ENCODE measurements at regions not wholly inside any gene's neighbourhood (a gene's known extent, or its start where the extent isn't known, plus 50 kb on each side); places are given as distances from the start of the nearest gene placed in this dataset.

DNA sequence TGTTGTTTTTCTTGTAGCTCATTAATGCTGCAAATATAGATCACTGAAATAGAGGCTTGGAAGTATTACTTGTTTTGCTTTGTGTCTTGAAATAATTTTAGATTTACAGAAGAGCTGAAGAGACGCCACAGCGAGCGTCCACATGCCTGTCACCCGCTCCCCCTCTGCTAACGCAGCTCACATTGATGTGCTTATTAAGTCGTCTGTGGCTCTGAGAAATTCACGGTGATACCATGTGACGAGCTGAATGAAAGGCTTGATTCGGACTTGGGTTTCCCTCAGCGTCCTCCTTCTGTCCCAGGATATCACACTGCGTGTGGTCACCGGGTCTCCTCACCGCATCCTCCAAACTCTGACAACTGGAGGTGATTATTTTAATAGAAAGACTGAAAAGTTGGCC lies 365.4 kb downstream of the BRD1 start:
- intact Hi-C loops (cut with micrococcal nuclease; ENCODE audit: unreplicated experiment) = no loop called here
- ATAC-seq (no peak), DNase-seq (ENCODE audit: low read depth, low spot score) (no peak)
- POLR2A ChIA-PET = no interaction called here
- TF ChIP-seq POLR2AphosphoS5 (IDR thresholded peaks at IDR 0.05; ENCODE audit: low read depth, low read length) (no peak), SIN3A (IDR thresholded peaks at IDR 0.05; ENCODE audit: borderline replicate concordance, insufficient read depth, low read depth, low read length) (no peak), TCF7L2 (IDR thresholded peaks at IDR 0.05; ENCODE audit: low read depth, low read length) (no peak)
- TF ChIP-seq, protein P1, sequence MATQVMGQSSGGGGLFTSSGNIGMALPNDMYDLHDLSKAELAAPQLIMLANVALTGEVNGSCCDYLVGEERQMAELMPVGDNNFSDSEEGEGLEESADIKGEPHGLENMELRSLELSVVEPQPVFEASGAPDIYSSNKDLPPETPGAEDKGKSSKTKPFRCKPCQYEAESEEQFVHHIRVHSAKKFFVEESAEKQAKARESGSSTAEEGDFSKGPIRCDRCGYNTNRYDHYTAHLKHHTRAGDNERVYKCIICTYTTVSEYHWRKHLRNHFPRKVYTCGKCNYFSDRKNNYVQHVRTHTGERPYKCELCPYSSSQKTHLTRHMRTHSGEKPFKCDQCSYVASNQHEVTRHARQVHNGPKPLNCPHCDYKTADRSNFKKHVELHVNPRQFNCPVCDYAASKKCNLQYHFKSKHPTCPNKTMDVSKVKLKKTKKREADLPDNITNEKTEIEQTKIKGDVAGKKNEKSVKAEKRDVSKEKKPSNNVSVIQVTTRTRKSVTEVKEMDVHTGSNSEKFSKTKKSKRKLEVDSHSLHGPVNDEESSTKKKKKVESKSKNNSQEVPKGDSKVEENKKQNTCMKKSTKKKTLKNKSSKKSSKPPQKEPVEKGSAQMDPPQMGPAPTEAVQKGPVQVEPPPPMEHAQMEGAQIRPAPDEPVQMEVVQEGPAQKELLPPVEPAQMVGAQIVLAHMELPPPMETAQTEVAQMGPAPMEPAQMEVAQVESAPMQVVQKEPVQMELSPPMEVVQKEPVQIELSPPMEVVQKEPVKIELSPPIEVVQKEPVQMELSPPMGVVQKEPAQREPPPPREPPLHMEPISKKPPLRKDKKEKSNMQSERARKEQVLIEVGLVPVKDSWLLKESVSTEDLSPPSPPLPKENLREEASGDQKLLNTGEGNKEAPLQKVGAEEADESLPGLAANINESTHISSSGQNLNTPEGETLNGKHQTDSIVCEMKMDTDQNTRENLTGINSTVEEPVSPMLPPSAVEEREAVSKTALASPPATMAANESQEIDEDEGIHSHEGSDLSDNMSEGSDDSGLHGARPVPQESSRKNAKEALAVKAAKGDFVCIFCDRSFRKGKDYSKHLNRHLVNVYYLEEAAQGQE (IDR thresholded peaks at IDR 0.05; ENCODE audit: insufficient read depth in 1 of 2, low read depth in 2 of 2, low read length in 1 of 2) = no peak
- TF ChIP-seq, protein P2, sequence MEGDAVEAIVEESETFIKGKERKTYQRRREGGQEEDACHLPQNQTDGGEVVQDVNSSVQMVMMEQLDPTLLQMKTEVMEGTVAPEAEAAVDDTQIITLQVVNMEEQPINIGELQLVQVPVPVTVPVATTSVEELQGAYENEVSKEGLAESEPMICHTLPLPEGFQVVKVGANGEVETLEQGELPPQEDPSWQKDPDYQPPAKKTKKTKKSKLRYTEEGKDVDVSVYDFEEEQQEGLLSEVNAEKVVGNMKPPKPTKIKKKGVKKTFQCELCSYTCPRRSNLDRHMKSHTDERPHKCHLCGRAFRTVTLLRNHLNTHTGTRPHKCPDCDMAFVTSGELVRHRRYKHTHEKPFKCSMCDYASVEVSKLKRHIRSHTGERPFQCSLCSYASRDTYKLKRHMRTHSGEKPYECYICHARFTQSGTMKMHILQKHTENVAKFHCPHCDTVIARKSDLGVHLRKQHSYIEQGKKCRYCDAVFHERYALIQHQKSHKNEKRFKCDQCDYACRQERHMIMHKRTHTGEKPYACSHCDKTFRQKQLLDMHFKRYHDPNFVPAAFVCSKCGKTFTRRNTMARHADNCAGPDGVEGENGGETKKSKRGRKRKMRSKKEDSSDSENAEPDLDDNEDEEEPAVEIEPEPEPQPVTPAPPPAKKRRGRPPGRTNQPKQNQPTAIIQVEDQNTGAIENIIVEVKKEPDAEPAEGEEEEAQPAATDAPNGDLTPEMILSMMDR (IDR thresholded peaks at IDR 0.05) = no peak
- Histone ChIP-seq H3K36me3 (ENCODE audit: control insufficient read depth, insufficient read depth, low read length) (no peaks in the 10 kb centered on the region), H3K9me3 (ENCODE audit: control insufficient read depth, insufficient read depth, low read depth, low read length) (no peaks in the 10 kb centered on the region), H3K4me3 (ENCODE audit: low read depth in 2 of 2, low read length in 2 of 2) (no peak overlapping the region), H3K27ac (ENCODE audit: low read length) (no peak overlapping the region), H3K4me1 (ENCODE audit: control insufficient read depth, insufficient read depth, low read length) (no peaks in the 10 kb centered on the region), H3K27me3 (ENCODE audit: control insufficient read depth, insufficient read depth, low read length) (no peaks in the 10 kb centered on the region; the same call in 1 of the 2 replicates)
- in situ Hi-C loops (cut with HindIII; ENCODE audit: low pct_unique_long_range_greater_than_20kb, low sequenced_read_pairs) = no loop called here
- CTCF ChIA-PET = no interaction called here
- BruUV-seq (replicated peaks) = no TSS peak

DNA sequence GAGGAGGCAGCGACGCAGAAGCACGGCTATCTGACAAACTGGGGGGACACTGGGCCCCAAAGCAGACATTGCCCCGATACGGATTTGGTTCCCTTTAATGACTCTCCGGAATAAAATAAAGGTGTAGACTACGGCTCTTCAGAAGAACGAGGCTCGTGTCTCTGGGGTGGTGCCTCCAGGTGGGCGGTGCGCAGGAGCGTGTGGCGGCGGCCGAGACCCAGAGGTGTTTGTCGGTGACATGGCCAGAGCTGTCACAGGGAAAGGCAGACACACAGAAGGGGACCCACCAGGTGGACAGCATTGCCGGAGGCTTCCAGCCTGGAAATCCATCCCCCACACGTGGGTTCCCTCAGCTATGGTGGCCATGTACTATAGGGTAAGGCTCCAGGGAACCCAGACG lies 366.0 kb downstream of the BRD1 start:
- Histone ChIP-seq H3K4me3 (ENCODE audit: low read depth in 2 of 2, low read length in 2 of 2) (no peak overlapping the region), H3K27me3 (ENCODE audit: control insufficient read depth, insufficient read depth, low read length) (no peaks in the 10 kb centered on the region; the same call in 1 of the 2 replicates), H3K4me1 (ENCODE audit: control insufficient read depth, insufficient read depth, low read length) (no peaks in the 10 kb centered on the region), H3K36me3 (ENCODE audit: control insufficient read depth, insufficient read depth, low read length) (no peaks in the 10 kb centered on the region), H3K9me3 (ENCODE audit: control insufficient read depth, insufficient read depth, low read depth, low read length) (no peaks in the 10 kb centered on the region), H3K27ac (ENCODE audit: low read length) (no peak overlapping the region)
- BruUV-seq (replicated peaks) = no TSS peak
- TF ChIP-seq, protein P1 (IDR thresholded peaks at IDR 0.05; ENCODE audit: insufficient read depth in 1 of 2, low read depth in 2 of 2, low read length in 1 of 2) = no peak
- TF ChIP-seq, protein P2 (IDR thresholded peaks at IDR 0.05) = no peak
- TF ChIP-seq TCF7L2 (IDR thresholded peaks at IDR 0.05; ENCODE audit: low read depth, low read length) (no peak), POLR2AphosphoS5 (IDR thresholded peaks at IDR 0.05; ENCODE audit: low read depth, low read length) (no peak), SIN3A (IDR thresholded peaks at IDR 0.05; ENCODE audit: borderline replicate concordance, insufficient read depth, low read depth, low read length) (no peak)
- in situ Hi-C loops (cut with HindIII; ENCODE audit: low pct_unique_long_range_greater_than_20kb, low sequenced_read_pairs) = no loop called here
- DNase-seq (ENCODE audit: low read depth, low spot score) (no peak), ATAC-seq (no peak)
- intact Hi-C loops (cut with micrococcal nuclease; ENCODE audit: unreplicated experiment) = no loop called here
- CTCF ChIA-PET = no interaction called here
- POLR2A ChIA-PET = no interaction called here

All from Panc1 (cell line).